Upper lobe of left lung (tissue), 6 donors: ENCODE measurements at regions not wholly inside any gene's neighbourhood (a gene's known extent, or its start where the extent isn't known, plus 50 kb on each side); places are given as distances from the start of the nearest gene placed in this dataset.

Experiments
- ATAC-seq, 2 donors: fragments of 200-7000 bp; cut with Tn5 transposase; one replicate each; pipeline ENCODE4 v1.9.1; 2022; ENCODE audit warnings: mild to moderate bottlenecking in 2 of 2, moderate library complexity in 2 of 2; ENCODE audit not compliant: low FRiP score in 2 of 2
- DNase-seq, 2 donors: peaks; one replicate each; pipeline ENCODE4 v3.0.0-alpha.2; 2019 to 2020
- H3K27ac ChIP-seq, 4 donors: fragments of 200-600 bp; sonication (generic); one replicate each; pipeline ENCODE4 v1.5.1; 2016 to 2019
- H3K27me3 ChIP-seq, 4 donors: fragments of 200-600 bp; sonication (generic); one replicate each; pipeline ENCODE4 v1.5.1; 2017 to 2019
- H3K36me3 ChIP-seq, 4 donors: fragments of 200-600 bp; sonication (generic); one replicate each; pipeline ENCODE4 v1.5.1; 2016 to 2019
- H3K4me1 ChIP-seq, 4 donors: fragments of 200-600 bp; sonication (generic); one replicate each; pipeline ENCODE4 v1.5.1; 2018 to 2019
- H3K4me3 ChIP-seq, 4 donors: fragments of 200-600 bp; sonication (generic); one replicate each; pipeline ENCODE4 v1.5.1; 2017 to 2019; ENCODE audit warnings: mild to moderate bottlenecking in 2 of 4, moderate library complexity in 1 of 4
- H3K9me3 ChIP-seq, 4 donors: fragments of 200-600 bp; sonication (generic); one replicate each; pipeline ENCODE4 v1.5.1; 2018 to 2019
- CTCF ChIP-seq, 6 experiments: fragments of 450-650 bp in 4 of 6; fragments of 200-600 bp in 2 of 6; sonication (generic) in 2 of 6; IDR thresholded peaks; one replicate each; pipeline ENCODE4 v1.5.1; 2016 to 2019; ENCODE audit warnings: antibody characterized with exemption in 6 of 6
- EP300 ChIP-seq, 4 donors: sonication (generic); formaldehyde crosslinking; IDR thresholded peaks; one replicate each; pipeline ENCODE4 v1.5.1; 2017; ENCODE audit warnings: antibody characterized with exemption in 4 of 4, control low read depth in 2 of 4
- POLR2A ChIP-seq, 4 donors: fragments of 450-650 bp; IDR thresholded peaks; one replicate each; pipeline ENCODE4 v1.5.1; 2016 to 2017; ENCODE audit warnings: antibody characterized with exemption in 4 of 4, mild to moderate bottlenecking in 2 of 4
- POLR2AphosphoS5 ChIP-seq, 2 donors: sonication (generic); formaldehyde crosslinking; IDR thresholded peaks; one replicate each; pipeline ENCODE4 v1.5.1; 2017; ENCODE audit warnings: antibody characterized with exemption in 2 of 2
- WGBS, 2 donors: methylation state at CpG; one replicate each; pipeline ENCODE4 v1.1.5; 2017 to 2018; 5-methylcytosine and 5-hydroxymethylcytosine counted together
- donor health status: DM: no; HTN: no; CAD: no; lungs with moderate emphysema.
- donor health status: DM: no; HTN: yes; CAD: no; lungs with severe emphysema.

GRCh38 chr5:57055731-57056130 is 103.8 kb upstream of the MIER3 start:
- H3K4me1 ChIP-seq: no peaks in the 10 kb centered on the region
- no peak for DNase-seq
- no peak for ATAC-seq

GRCh38 chr5:57063773-57064172 is 110.1 kb upstream of the GPBP1 start:
- Histone ChIP-seq H3K4me3 (no peak overlapping the region), H3K9me3 (no peaks in the 10 kb centered on the region), H3K27ac (no peak overlapping the region), H3K36me3 (no peaks in the 10 kb centered on the region), H3K27me3 (no peaks in the 10 kb centered on the region), H3K4me1 (no peaks in the 10 kb centered on the region)
- 73 to 83% methylated on average over 2 of the region's 2 CpGs for WGBS, 2 donors
- TF ChIP-seq CTCF (IDR thresholded peaks at IDR 0.05) (no peak), EP300 (IDR thresholded peaks at IDR 0.05) (no peak), POLR2AphosphoS5 (IDR thresholded peaks at IDR 0.05) (no peak), POLR2A (IDR thresholded peaks at IDR 0.05) (no peak)
- DNase-seq: no peak
- no peak for ATAC-seq

More at GRCh38 chr5:57055731-57056130, 103.8 kb upstream of the MIER3 start:
- Histone ChIP-seq H3K4me3 (no peak overlapping the region), H3K27me3 (no peaks in the 10 kb centered on the region), H3K36me3 (no peaks in the 10 kb centered on the region), H3K27ac (no peak overlapping the region), H3K9me3 (no peaks in the 10 kb centered on the region)
- TF ChIP-seq POLR2A (IDR thresholded peaks at IDR 0.05) (no peak), CTCF (IDR thresholded peaks at IDR 0.05) (no peak), POLR2AphosphoS5 (IDR thresholded peaks at IDR 0.05) (no peak), EP300 (IDR thresholded peaks at IDR 0.05) (no peak)
- WGBS, 2 donors: 57 to 80% methylated on average over 1 of the region's 1 CpG

GRCh38 chr5:57066924-57067596 is 106.8 kb upstream of the GPBP1 start:
- H3K9me3 ChIP-seq: no peaks in the 10 kb centered on the region
- no peaks in the 10 kb centered on the region for H3K27me3 ChIP-seq
- 72 to 78% methylated on average over 6 of the region's 6 CpGs for WGBS, 2 donors
- H3K4me1 ChIP-seq: no peaks in the 10 kb centered on the region
- no peak overlapping the region for H3K27ac ChIP-seq
- H3K4me3 ChIP-seq: no peak overlapping the region
- no peak for DNase-seq
- no peak for ATAC-seq
- TF ChIP-seq POLR2AphosphoS5 (IDR thresholded peaks at IDR 0.05) (no peak), EP300 (IDR thresholded peaks at IDR 0.05) (no peak), CTCF (IDR thresholded peaks at IDR 0.05) (no peak), POLR2A (IDR thresholded peaks at IDR 0.05) (no peak)
- H3K36me3 ChIP-seq: no peaks in the 10 kb centered on the region

- Histone ChIP-seq H3K36me3 (no peaks in the 10 kb centered on the region), H3K27ac (no peak overlapping the region), H3K27me3 (no peaks in the 10 kb centered on the region), H3K4me3 (no peak overlapping the region), H3K4me1 (no peaks in the 10 kb centered on the region), H3K9me3 (no peaks in the 10 kb centered on the region)
- TF ChIP-seq POLR2AphosphoS5 (IDR thresholded peaks at IDR 0.05) (no peak), EP300 (IDR thresholded peaks at IDR 0.05) (no peak), POLR2A (IDR thresholded peaks at IDR 0.05) (no peak), CTCF (IDR thresholded peaks at IDR 0.05) (no peak)
- DNase-seq: no peak
- ATAC-seq: no peak
Measured at GRCh38 chr5:57067597-57067924, 106.3 kb upstream of the GPBP1 start.

GRCh38 chr5:57069115-57069835 is 104.6 kb upstream of the GPBP1 start:
- no peaks in the 10 kb centered on the region for H3K9me3 ChIP-seq
- ATAC-seq: no peak
- H3K4me3 ChIP-seq: no peak overlapping the region
- H3K36me3 ChIP-seq: no peaks in the 10 kb centered on the region
- DNase-seq: no peak
- WGBS, 2 donors: 89% methylated on average over 6 of the region's 6 CpGs
- H3K4me1 ChIP-seq: no peaks in the 10 kb centered on the region
- H3K27me3 ChIP-seq: no peaks in the 10 kb centered on the region
- H3K27ac ChIP-seq: no peak overlapping the region
- no peak for TF ChIP-seq POLR2AphosphoS5 (IDR thresholded peaks at IDR 0.05)
